ENCODE measurements at regions not wholly inside any gene's neighbourhood (a gene's known extent, or its start where the extent isn't known, plus 50 kb on each side); places are given as distances from the start of the nearest gene placed in this dataset.

- Histone ChIP-seq H4K91ac (ENCODE audit: low read depth, low read length) (no peak overlapping the region), H3K9ac (ENCODE audit: low read length) (no peak overlapping the region), H2BK12ac (ENCODE audit: low read length) (no peak overlapping the region), H3K4me3 (ENCODE audit: low read depth, low read length) (no peak overlapping the region), H3K27ac (ENCODE audit: low read depth, low read length) (no peak overlapping the region), H2AFZ (ENCODE audit: insufficient read depth, low read length, poor library complexity) (no peak overlapping the region), H3K79me2 (ENCODE audit: control insufficient read depth, insufficient read depth, low read length, poor library complexity) (no peaks in the 10 kb centered on the region), H2BK5ac (ENCODE audit: low read depth, low read length, poor library complexity) (no peak overlapping the region), H3K23ac (ENCODE audit: low read length) (no peak overlapping the region), H3K4ac (ENCODE audit: low read depth, low read length) (no peak overlapping the region), H4K8ac (ENCODE audit: low read depth, low read length) (no peak overlapping the region), H3K36me3 (ENCODE audit: control insufficient read depth in 1 of 2, insufficient read depth in 2 of 2, low read length in 2 of 2) (no peaks in the 10 kb centered on the region), H3K79me1 (ENCODE audit: low read length) (peaks cover 5% of the 10 kb centered on the region), H2AK5ac (ENCODE audit: low read length) (no peak overlapping the region), H3K4me2 (ENCODE audit: low read length) (no peak overlapping the region), H3K18ac (ENCODE audit: low read length) (no peak overlapping the region), H2BK120ac (ENCODE audit: insufficient read depth, low read length, poor library complexity) (no peak overlapping the region), H3K4me1 (ENCODE audit: control insufficient read depth in 1 of 2, insufficient read depth in 2 of 2, low read length in 2 of 2) (peaks cover 0 to 5% of the 10 kb centered on the region in 2 experiments), H3K27me3 (ENCODE audit: insufficient read depth, low read length) (no peaks in the 10 kb centered on the region), H4K12ac (ENCODE audit: low read depth, low read length) (no peak overlapping the region), H3K14ac (ENCODE audit: low read length) (no peak overlapping the region), H3K9me3 (ENCODE audit: insufficient read depth, low read depth, low read length) (no peaks in the 10 kb centered on the region)
- WGBS (ENCODE audit: extremely low coverage, insufficient coverage, insufficient read length) = no CpG with 5 or more reads among the region's 10 CpGs
- DNase-seq = no peak
Measured at GRCh38 chr5:145228564-145228963, 606.6 kb downstream of the PRELID2 start.

- Histone ChIP-seq H2BK120ac (ENCODE audit: insufficient read depth, low read length, poor library complexity) (no peak overlapping the region), H3K14ac (ENCODE audit: low read length) (no peak overlapping the region), H3K23ac (ENCODE audit: low read length) (no peak overlapping the region), H2BK12ac (ENCODE audit: low read length) (no peak overlapping the region), H3K27ac (ENCODE audit: low read depth, low read length) (no peak overlapping the region), H3K79me1 (ENCODE audit: low read length) (peaks cover 5% of the 10 kb centered on the region), H3K4me3 (ENCODE audit: low read depth, low read length) (no peak overlapping the region), H3K4me2 (ENCODE audit: low read length) (no peak overlapping the region), H3K27me3 (ENCODE audit: insufficient read depth, low read length) (no peaks in the 10 kb centered on the region), H3K18ac (ENCODE audit: low read length) (no peak overlapping the region), H3K4me1 (ENCODE audit: control insufficient read depth in 1 of 2, insufficient read depth in 2 of 2, low read length in 2 of 2) (peaks cover 0 to 5% of the 10 kb centered on the region in 2 experiments), H2AFZ (ENCODE audit: insufficient read depth, low read length, poor library complexity) (no peak overlapping the region), H2AK5ac (ENCODE audit: low read length) (no peak overlapping the region), H4K8ac (ENCODE audit: low read depth, low read length) (no peak overlapping the region), H3K79me2 (ENCODE audit: control insufficient read depth, insufficient read depth, low read length, poor library complexity) (no peaks in the 10 kb centered on the region), H2BK5ac (ENCODE audit: low read depth, low read length, poor library complexity) (no peak overlapping the region), H3K36me3 (ENCODE audit: control insufficient read depth in 1 of 2, insufficient read depth in 2 of 2, low read length in 2 of 2) (no peaks in the 10 kb centered on the region), H4K12ac (ENCODE audit: low read depth, low read length) (no peak overlapping the region), H3K9ac (ENCODE audit: low read length) (no peak overlapping the region), H3K4ac (ENCODE audit: low read depth, low read length) (no peak overlapping the region), H3K9me3 (ENCODE audit: insufficient read depth, low read depth, low read length) (no peaks in the 10 kb centered on the region), H4K91ac (ENCODE audit: low read depth, low read length) (no peak overlapping the region)
- DNase-seq = no peak
- no CpG with 5 or more reads among the region's 2 CpGs for WGBS (ENCODE audit: extremely low coverage, insufficient coverage, insufficient read length)
Measured at GRCh38 chr5:145227881-145228280, 607.3 kb downstream of the PRELID2 start.

GRCh38 chr5:145226726-145227125, 608.4 kb downstream of the PRELID2 start:
- H3K18ac ChIP-seq (ENCODE audit: low read length) = no peak overlapping the region
- H3K9ac ChIP-seq (ENCODE audit: low read length) = no peak overlapping the region
- H3K79me2 ChIP-seq (ENCODE audit: control insufficient read depth, insufficient read depth, low read length, poor library complexity) = no peaks in the 10 kb centered on the region
- H3K4me2 ChIP-seq (ENCODE audit: low read length) = no peak overlapping the region
- no peak overlapping the region for H4K91ac ChIP-seq (ENCODE audit: low read depth, low read length)
- DNase-seq = no peak
- no peaks in the 10 kb centered on the region for H3K36me3 ChIP-seq (ENCODE audit: control insufficient read depth in 1 of 2, insufficient read depth in 2 of 2, low read length in 2 of 2)
- H3K4me1 ChIP-seq (ENCODE audit: control insufficient read depth in 1 of 2, insufficient read depth in 2 of 2, low read length in 2 of 2) = peaks cover 0 to 7% of the 10 kb centered on the region in 2 experiments
- no peak overlapping the region for H4K8ac ChIP-seq (ENCODE audit: low read depth, low read length)
- no peaks in the 10 kb centered on the region for H3K9me3 ChIP-seq (ENCODE audit: insufficient read depth, low read depth, low read length)
- no peaks in the 10 kb centered on the region for H3K27me3 ChIP-seq (ENCODE audit: insufficient read depth, low read length)
- peaks cover 9% of the 10 kb centered on the region for H3K79me1 ChIP-seq (ENCODE audit: low read length)
- no peak overlapping the region for H3K14ac ChIP-seq (ENCODE audit: low read length)
- no peak overlapping the region for H3K4me3 ChIP-seq (ENCODE audit: low read depth, low read length)
- no peak overlapping the region for H2BK120ac ChIP-seq (ENCODE audit: insufficient read depth, low read length, poor library complexity)
- H2AK5ac ChIP-seq (ENCODE audit: low read length) = no peak overlapping the region
- no peak overlapping the region for H2BK12ac ChIP-seq (ENCODE audit: low read length)
- H3K23ac ChIP-seq (ENCODE audit: low read length) = no peak overlapping the region
- WGBS (ENCODE audit: extremely low coverage, insufficient coverage, insufficient read length) = no CpG with 5 or more reads among the region's 3 CpGs
- no peak overlapping the region for H2AFZ ChIP-seq (ENCODE audit: insufficient read depth, low read length, poor library complexity)
- no peak overlapping the region for H3K27ac ChIP-seq (ENCODE audit: low read depth, low read length)
- no peak overlapping the region for H2BK5ac ChIP-seq (ENCODE audit: low read depth, low read length, poor library complexity)
- no peak overlapping the region for H4K12ac ChIP-seq (ENCODE audit: low read depth, low read length)
- no peak overlapping the region for H3K4ac ChIP-seq (ENCODE audit: low read depth, low read length)

- Histone ChIP-seq H2BK5ac (ENCODE audit: low read depth, low read length, poor library complexity) (no peak overlapping the region), H3K23ac (ENCODE audit: low read length) (no peak overlapping the region), H4K8ac (ENCODE audit: low read depth, low read length) (no peak overlapping the region), H3K79me2 (ENCODE audit: control insufficient read depth, insufficient read depth, low read length, poor library complexity) (no peaks in the 10 kb centered on the region), H3K4me1 (ENCODE audit: control insufficient read depth in 1 of 2, insufficient read depth in 2 of 2, low read length in 2 of 2) (peaks cover under 1 to 8% of the 10 kb centered on the region in 2 experiments), H3K4ac (ENCODE audit: low read depth, low read length) (no peak overlapping the region), H2AK5ac (ENCODE audit: low read length) (no peak overlapping the region), H3K4me2 (ENCODE audit: low read length) (no peak overlapping the region), H4K91ac (ENCODE audit: low read depth, low read length) (no peak overlapping the region), H2BK12ac (ENCODE audit: low read length) (no peak overlapping the region), H3K36me3 (ENCODE audit: control insufficient read depth in 1 of 2, insufficient read depth in 2 of 2, low read length in 2 of 2) (no peaks in the 10 kb centered on the region), H3K9me3 (ENCODE audit: insufficient read depth, low read depth, low read length) (no peaks in the 10 kb centered on the region), H3K9ac (ENCODE audit: low read length) (no peak overlapping the region), H2AFZ (ENCODE audit: insufficient read depth, low read length, poor library complexity) (no peak overlapping the region), H4K12ac (ENCODE audit: low read depth, low read length) (no peak overlapping the region), H3K79me1 (ENCODE audit: low read length) (peaks cover 9% of the 10 kb centered on the region), H2BK120ac (ENCODE audit: insufficient read depth, low read length, poor library complexity) (no peak overlapping the region), H3K4me3 (ENCODE audit: low read depth, low read length) (no peak overlapping the region), H3K14ac (ENCODE audit: low read length) (no peak overlapping the region), H3K18ac (ENCODE audit: low read length) (no peak overlapping the region), H3K27ac (ENCODE audit: low read depth, low read length) (no peak overlapping the region), H3K27me3 (ENCODE audit: insufficient read depth, low read length) (no peaks in the 10 kb centered on the region)
- no CpG with 5 or more reads among the region's 1 CpG for WGBS (ENCODE audit: extremely low coverage, insufficient coverage, insufficient read length)
- DNase-seq = no peak
Measured at GRCh38 chr5:145225529-145225928, 609.6 kb downstream of the PRELID2 start.

All from trophoblast cell (in vitro differentiated cells and primary cell).